ENCODE measurements at regions not wholly inside any gene's neighbourhood (a gene's known extent, or its start where the extent isn't known, plus 50 kb on each side); places are given as distances from the start of the nearest gene placed in this dataset.
"Not testable (repeated sequence)": the region's sequence is repeated elsewhere in the genome, so short reads cannot be mapped to it uniquely, and the experiment has no call there.

DNA sequence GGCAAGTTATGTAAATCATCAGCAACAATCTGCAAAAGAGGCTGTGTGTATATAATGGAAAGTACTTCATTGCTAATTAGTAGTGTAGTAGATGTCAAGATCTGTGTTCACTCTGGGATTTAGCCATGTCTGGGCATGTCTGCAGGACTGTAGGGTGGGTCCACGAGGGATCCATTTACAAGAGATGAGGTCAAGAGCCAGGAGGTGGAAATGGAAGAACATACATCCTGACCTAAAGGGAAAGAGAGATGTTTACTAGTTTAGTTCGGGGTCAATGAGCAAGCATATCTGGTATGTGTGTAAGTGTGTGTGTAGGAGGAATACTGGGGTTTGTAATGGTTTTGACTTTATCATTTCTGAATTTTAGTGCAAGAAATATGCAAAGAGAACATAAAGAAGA lies 171.5 kb upstream of the NANOGP8 start:
- no peak overlapping the region; the same call in 1 of the 2 replicates for H3K27ac ChIP-seq
- DNase-seq: peak; percentile 28
- H3K36me3 ChIP-seq: no peaks in the 10 kb centered on the region
- H3K27me3 ChIP-seq (ENCODE audit: insufficient read depth, low read depth, severe bottlenecking): no peaks in the 10 kb centered on the region
- TF ChIP-seq, protein P1, sequence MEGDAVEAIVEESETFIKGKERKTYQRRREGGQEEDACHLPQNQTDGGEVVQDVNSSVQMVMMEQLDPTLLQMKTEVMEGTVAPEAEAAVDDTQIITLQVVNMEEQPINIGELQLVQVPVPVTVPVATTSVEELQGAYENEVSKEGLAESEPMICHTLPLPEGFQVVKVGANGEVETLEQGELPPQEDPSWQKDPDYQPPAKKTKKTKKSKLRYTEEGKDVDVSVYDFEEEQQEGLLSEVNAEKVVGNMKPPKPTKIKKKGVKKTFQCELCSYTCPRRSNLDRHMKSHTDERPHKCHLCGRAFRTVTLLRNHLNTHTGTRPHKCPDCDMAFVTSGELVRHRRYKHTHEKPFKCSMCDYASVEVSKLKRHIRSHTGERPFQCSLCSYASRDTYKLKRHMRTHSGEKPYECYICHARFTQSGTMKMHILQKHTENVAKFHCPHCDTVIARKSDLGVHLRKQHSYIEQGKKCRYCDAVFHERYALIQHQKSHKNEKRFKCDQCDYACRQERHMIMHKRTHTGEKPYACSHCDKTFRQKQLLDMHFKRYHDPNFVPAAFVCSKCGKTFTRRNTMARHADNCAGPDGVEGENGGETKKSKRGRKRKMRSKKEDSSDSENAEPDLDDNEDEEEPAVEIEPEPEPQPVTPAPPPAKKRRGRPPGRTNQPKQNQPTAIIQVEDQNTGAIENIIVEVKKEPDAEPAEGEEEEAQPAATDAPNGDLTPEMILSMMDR (IDR thresholded peaks at IDR 0.05; ENCODE audit: low read depth, low read length): no peak
- no peaks in the 10 kb centered on the region for H3K9me3 ChIP-seq (ENCODE audit: severe bottlenecking)
- no peak overlapping the region for H3K4me3 ChIP-seq (ENCODE audit: low read depth, low read length)

DNA sequence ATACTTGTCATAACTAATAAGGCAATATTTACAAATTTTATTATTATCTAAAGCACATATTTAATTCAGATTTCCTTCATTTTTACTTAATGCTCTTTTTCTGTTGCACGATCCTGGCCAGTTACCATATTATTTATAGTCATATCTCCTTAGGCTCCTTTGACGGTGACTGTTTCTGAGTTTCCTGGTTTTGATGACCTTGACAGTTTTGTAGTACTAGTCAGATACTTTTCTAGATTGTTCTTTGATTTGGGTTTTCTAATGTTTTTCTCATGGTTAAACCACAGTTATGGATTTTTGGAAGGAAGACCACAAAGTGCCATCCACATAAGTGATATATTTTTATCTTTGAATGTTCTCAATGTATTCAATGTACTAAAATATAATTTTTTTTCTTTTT lies 171.0 kb upstream of the NANOGP8 start:
- Histone ChIP-seq H3K9me3 (ENCODE audit: severe bottlenecking) (no peaks in the 10 kb centered on the region), H3K27me3 (ENCODE audit: insufficient read depth, low read depth, severe bottlenecking) (no peaks in the 10 kb centered on the region), H3K4me3 (ENCODE audit: low read depth, low read length) (no peak overlapping the region), H3K36me3 (no peaks in the 10 kb centered on the region), H3K27ac (peak overlapping the region; percentile 10)
- TF ChIP-seq, protein P1 (IDR thresholded peaks at IDR 0.05; ENCODE audit: low read depth, low read length): no peak
- no peak for DNase-seq

DNA sequence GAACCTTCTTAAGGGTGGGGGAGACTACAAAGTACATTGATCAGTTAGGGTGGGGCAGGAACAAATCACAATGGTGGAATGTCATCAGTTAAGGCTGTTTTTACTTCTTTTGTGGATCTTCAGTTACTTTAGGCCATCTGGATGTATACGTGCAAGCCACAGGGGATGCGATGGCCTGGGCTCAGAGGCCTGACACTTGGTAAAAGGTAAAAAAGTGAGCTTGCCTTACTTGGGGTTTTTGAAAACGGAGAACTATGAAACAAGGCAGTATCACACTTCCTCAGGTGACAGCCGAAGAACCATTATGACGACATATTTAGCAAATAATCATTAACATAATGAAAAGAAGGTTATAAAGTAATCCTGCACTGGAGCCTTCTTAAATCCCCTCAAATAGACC lies 169.8 kb upstream of the NANOGP8 start:
- H3K4me3 ChIP-seq (ENCODE audit: low read depth, low read length); H3K27me3 ChIP-seq (ENCODE audit: insufficient read depth, low read depth, severe bottlenecking); DNase-seq; H3K9me3 ChIP-seq (ENCODE audit: severe bottlenecking); H3K36me3 ChIP-seq; H3K27ac ChIP-seq: not testable (repeated sequence)

DNA sequence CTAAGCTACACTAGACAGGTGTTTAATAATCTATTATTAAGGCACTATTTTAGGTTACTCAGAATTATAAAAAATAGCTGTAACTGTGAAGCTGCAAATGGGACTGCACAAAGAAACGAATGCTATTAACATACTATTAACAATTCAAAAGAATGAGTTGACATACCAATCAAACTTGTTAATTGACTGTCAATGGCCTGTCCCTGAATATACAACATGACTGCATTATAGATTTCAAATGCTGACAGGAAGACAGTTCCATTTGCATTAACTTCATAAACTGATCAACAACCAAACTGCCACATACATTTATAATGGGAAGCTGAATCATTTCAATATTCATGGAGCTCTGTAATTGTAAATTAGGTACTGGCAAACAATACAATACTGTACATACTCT lies 169.0 kb upstream of the NANOGP8 start:
- no peak for DNase-seq
- H3K36me3 ChIP-seq: no peaks in the 10 kb centered on the region
- H3K27me3 ChIP-seq (ENCODE audit: insufficient read depth, low read depth, severe bottlenecking): no peaks in the 10 kb centered on the region
- H3K4me3 ChIP-seq (ENCODE audit: low read depth, low read length): no peak overlapping the region
- TF ChIP-seq, protein P1 (IDR thresholded peaks at IDR 0.05; ENCODE audit: low read depth, low read length): no peak
- no peak overlapping the region for H3K27ac ChIP-seq
- no peaks in the 10 kb centered on the region for H3K9me3 ChIP-seq (ENCODE audit: severe bottlenecking)

- no peak overlapping the region for H3K27ac ChIP-seq
These were observed 167.3 kb upstream of the NANOGP8 start for GRCh38 chr15:35252351-35252865.

DNA sequence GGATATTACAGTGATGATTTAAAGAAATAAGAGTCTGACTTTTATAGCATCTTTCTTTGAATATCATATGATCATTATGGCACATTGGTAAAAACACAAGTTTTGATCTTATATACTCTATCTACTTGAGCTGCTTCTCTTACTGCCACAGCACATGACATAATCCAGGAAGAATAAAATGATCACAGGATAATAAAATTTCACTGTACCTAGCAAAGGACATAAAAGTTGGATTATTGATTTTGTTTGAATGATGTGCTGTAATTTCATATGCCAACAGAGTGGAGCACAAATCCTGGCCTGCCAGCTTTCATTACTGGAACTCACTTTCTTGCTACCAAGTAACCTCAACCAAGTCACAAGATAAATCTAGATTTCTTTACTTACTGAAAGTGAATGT lies 162.1 kb upstream of the NANOGP8 start:
- no peak overlapping the region for H3K27ac ChIP-seq

More at GRCh38 chr15:35252351-35252865, 167.3 kb upstream of the NANOGP8 start:
- TF ChIP-seq, protein P1 (IDR thresholded peaks at IDR 0.05; ENCODE audit: low read depth, low read length): no peak
- no peaks in the 10 kb centered on the region for H3K9me3 ChIP-seq (ENCODE audit: severe bottlenecking)
- no peaks in the 10 kb centered on the region for H3K27me3 ChIP-seq (ENCODE audit: insufficient read depth, low read depth, severe bottlenecking)
- no peak for DNase-seq
- H3K36me3 ChIP-seq: no peaks in the 10 kb centered on the region
- no peak overlapping the region for H3K4me3 ChIP-seq (ENCODE audit: low read depth, low read length)

More for the DNA sequence above, 162.1 kb upstream of the NANOGP8 start:
- H3K9me3 ChIP-seq (ENCODE audit: severe bottlenecking): no peaks in the 10 kb centered on the region
- no peaks in the 10 kb centered on the region for H3K36me3 ChIP-seq
- no peaks in the 10 kb centered on the region for H3K27me3 ChIP-seq (ENCODE audit: insufficient read depth, low read depth, severe bottlenecking)
- no peak overlapping the region for H3K4me3 ChIP-seq (ENCODE audit: low read depth, low read length)
- no peak for DNase-seq
- TF ChIP-seq, protein P1 (IDR thresholded peaks at IDR 0.05; ENCODE audit: low read depth, low read length): no peak

All from WERI-Rb-1 (cell line).